ENCODE measurements at regions not wholly inside any gene's neighbourhood (a gene's known extent, or its start where the extent isn't known, plus 50 kb on each side); places are given as distances from the start of the nearest gene placed in this dataset.

GRCh38 chr2:78065366-78065765 lies 543.2 kb upstream of the LRRTM4 start:
- no peak overlapping the region for H3K4me3 ChIP-seq
- no peaks in the 10 kb centered on the region for H3K4me1 ChIP-seq (ENCODE audit: low read depth)
- ATAC-seq (no peak), DNase-seq (no peak)
- no peaks in the 10 kb centered on the region for H3K9me3 ChIP-seq
- TF ChIP-seq CTCF (IDR thresholded peaks at IDR 0.05) = no peak
- intact Hi-C loops (cut with DNase I, micrococcal nuclease) = no loop called here
- H3K36me3 ChIP-seq (ENCODE audit: low read depth) = no peaks in the 10 kb centered on the region

GRCh38 chr2:78068808-78069207 lies 546.6 kb upstream of the LRRTM4 start:
- ATAC-seq (no peak), DNase-seq (no peak)
- no peaks in the 10 kb centered on the region for H3K4me1 ChIP-seq (ENCODE audit: low read depth)
- no peak overlapping the region for H3K4me3 ChIP-seq
- H3K9me3 ChIP-seq = no peaks in the 10 kb centered on the region
- no peaks in the 10 kb centered on the region for H3K36me3 ChIP-seq (ENCODE audit: low read depth)
- no peak for TF ChIP-seq CTCF (IDR thresholded peaks at IDR 0.05)
- intact Hi-C loops (cut with DNase I, micrococcal nuclease) = no loop called here

GRCh38 chr2:78070693-78071092 lies 548.5 kb upstream of the LRRTM4 start:
- Histone ChIP-seq H3K4me1 (ENCODE audit: low read depth) (no peaks in the 10 kb centered on the region), H3K9me3 (no peaks in the 10 kb centered on the region), H3K4me3 (no peak overlapping the region), H3K36me3 (ENCODE audit: low read depth) (no peaks in the 10 kb centered on the region)
- intact Hi-C loops (cut with DNase I, micrococcal nuclease) = no loop called here
- DNase-seq (no peak), ATAC-seq (no peak)
- no peak for TF ChIP-seq CTCF (IDR thresholded peaks at IDR 0.05)

GRCh38 chr2:78077633-78078032 lies 555.5 kb upstream of the LRRTM4 start:
- ATAC-seq (no peak), DNase-seq (no peak)
- Histone ChIP-seq H3K9me3 (no peaks in the 10 kb centered on the region), H3K4me3 (no peak overlapping the region), H3K4me1 (ENCODE audit: low read depth) (no peaks in the 10 kb centered on the region), H3K36me3 (ENCODE audit: low read depth) (no peaks in the 10 kb centered on the region)
- TF ChIP-seq CTCF (IDR thresholded peaks at IDR 0.05) = no peak
- intact Hi-C loops (cut with DNase I, micrococcal nuclease) = no loop called here

GRCh38 chr2:78082555-78082954 lies 560.4 kb upstream of the LRRTM4 start:
- no peak for TF ChIP-seq CTCF (IDR thresholded peaks at IDR 0.05)
- DNase-seq = no peak
- Histone ChIP-seq H3K4me1 (ENCODE audit: low read depth) (no peaks in the 10 kb centered on the region), H3K36me3 (ENCODE audit: low read depth) (no peaks in the 10 kb centered on the region), H3K9me3 (no peaks in the 10 kb centered on the region), H3K4me3 (no peak overlapping the region)
- intact Hi-C loops (cut with DNase I, micrococcal nuclease) = no loop called here
- no peak for ATAC-seq

- Histone ChIP-seq H3K4me3 (no peak overlapping the region), H3K4me1 (ENCODE audit: low read depth) (no peaks in the 10 kb centered on the region), H3K36me3 (ENCODE audit: low read depth) (no peaks in the 10 kb centered on the region), H3K9me3 (no peaks in the 10 kb centered on the region)
- intact Hi-C loops (cut with DNase I, micrococcal nuclease) = no loop called here
- DNase-seq = no peak
- no peak for TF ChIP-seq CTCF (IDR thresholded peaks at IDR 0.05)
- no peak for ATAC-seq
These were observed 571.3 kb upstream of the LRRTM4 start for GRCh38 chr2:78093436-78093835.
